ENCODE measurements at regions not wholly inside any gene's neighbourhood (a gene's known extent, or its start where the extent isn't known, plus 50 kb on each side); places are given as distances from the start of the nearest gene placed in this dataset.

DNA sequence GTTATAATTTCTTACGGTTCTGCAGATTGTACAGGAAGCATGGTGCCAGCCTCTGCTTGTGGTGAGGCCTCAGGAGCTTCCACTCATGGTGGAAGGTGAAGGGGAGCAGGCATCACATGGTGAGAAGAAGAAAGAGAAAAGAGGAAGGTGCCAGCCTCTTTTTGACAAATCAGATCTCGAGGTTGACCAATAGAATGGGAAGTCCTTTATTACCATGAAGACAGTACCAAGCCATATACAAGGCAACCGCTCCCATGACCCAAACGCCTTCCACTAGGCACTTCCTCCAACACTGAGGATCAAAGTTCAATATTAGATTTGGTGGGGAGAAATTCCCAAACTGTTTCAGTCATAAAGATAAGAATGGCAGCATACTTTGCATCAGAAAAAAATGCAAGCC, 502.8 kb downstream of the GLRX3 start:
- no peak for DNase-seq

DNA sequence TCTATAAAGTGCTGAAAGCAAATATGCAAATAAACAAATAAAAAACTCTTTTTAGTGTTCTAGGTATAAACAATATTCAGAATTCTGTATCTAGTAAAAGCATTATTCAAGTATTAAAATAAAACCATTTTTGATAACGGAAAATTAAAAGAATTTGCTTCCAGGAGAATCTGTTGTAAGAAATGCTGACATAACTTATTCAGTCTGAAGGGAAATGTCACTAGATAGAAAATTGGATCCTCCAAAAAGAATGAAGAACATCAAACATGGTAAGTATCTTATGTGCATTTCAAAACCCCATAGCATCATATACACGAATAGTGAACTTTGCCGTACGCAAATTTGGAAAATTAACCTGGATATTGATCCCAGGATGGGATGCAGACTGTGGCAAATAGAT, 506.7 kb downstream of the GLRX3 start:
- DNase-seq: no peak

DNA sequence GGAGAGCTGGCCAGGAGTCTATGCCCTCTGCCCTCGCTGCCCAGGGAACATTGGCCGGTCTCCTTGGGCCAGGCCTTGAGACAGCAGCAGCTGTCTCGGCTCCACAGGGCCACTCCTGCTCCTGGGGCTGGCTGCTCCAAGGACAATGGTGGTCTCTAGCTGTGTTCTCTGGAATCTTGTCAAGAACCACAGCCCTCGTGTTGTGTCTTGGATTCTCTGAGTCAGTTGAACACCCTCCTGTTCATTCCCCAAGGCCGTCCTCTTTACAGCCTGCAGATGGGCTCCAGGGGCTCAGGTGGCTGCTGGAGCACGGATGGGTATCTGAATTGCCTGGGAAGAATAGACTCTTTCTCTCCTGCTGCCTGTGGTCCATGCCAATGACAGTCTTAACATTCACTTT, 511.1 kb downstream of the GLRX3 start:
- DNase-seq: no peak

DNA sequence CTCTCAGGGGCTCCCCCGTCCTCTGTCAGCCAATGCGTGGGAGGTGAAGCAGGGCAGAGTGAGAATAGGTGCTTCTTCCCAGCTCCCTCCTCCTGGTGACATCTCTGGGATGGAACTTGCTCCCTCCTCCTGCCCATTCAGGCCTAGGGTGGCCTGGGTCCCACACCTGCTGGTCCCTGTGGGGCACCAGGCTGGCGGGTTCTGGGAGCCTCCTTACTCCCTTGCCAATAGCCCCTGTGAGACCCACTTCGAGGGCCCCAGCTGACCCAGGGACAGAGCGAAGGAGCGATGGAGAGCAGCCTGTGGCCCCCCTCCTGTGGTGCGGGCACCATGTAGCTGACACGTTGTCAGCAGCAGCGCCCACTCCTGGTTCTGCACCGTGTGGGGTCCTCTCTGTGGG, 512.6 kb downstream of the GLRX3 start:
- no peak for DNase-seq

DNA sequence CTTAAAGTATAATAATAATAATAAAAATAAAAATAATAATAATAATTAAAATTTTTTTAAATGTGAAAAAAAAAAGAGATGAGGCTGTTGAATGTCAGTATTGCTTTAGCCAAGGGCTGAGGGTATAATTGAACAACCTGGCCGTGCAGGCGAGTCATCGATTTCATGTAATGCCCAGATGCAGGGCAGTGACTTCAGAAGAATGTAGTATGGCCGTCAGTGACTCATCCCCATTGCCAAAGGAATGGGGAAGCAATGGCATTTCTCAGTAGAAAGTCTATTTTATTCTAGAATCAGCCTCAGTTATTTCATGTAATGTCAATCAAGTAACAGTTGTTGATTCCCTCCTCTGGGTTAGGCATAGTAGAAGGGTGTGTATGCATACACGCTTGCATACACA, 516.4 kb downstream of the GLRX3 start:
- no peak for DNase-seq

DNA sequence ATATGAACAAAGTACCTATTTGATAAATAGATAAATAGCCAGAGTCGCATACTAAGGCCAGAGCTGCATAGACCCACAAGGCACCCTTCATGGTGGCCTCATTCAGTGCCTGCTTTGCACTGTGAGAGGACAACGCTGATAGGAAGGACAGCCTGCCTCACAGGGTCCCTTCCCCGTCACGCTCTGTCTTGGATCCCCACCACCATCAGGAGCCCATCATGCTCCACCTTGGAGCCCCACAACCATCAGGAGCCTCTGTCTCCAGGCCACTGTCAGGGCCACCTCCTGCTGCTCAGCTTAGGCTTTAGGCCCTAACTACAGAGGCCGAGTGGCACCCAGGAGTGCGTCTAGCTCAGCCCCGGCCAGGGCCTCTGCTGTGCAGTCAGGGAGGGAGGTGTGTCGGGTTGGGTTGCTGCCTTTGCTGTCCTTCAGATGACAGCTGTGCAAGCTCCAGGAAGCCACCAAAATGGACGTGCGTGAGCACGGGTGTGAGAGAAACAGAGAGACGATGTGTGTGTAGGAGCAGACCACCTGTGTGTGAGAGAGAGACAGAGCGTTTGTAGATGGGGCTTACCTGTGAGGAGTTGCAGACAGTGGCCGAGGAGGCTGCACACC, 516.9 kb downstream of the GLRX3 start:
- no peak for DNase-seq

DNA sequence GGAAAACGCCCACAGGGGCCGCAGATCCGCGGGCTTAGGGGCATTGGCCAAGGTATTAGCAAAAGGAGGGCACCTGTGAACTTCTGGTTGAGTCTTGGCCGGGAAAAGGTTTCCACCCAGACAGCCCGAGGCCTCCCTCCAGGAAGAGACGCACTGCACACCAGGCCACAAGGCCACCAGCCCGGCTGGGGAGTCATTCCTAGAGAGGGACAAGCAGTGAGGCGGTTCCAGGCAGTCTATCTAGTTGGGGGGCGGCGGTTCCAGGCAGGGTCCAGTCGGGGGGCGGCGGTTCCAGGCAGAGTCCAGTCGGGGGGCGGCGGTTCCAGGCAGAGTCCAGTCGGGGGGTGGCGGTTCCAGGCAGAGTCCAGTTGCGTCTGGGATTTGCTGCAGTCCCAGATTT, 518.5 kb downstream of the GLRX3 start:
- DNase-seq: no peak

DNA sequence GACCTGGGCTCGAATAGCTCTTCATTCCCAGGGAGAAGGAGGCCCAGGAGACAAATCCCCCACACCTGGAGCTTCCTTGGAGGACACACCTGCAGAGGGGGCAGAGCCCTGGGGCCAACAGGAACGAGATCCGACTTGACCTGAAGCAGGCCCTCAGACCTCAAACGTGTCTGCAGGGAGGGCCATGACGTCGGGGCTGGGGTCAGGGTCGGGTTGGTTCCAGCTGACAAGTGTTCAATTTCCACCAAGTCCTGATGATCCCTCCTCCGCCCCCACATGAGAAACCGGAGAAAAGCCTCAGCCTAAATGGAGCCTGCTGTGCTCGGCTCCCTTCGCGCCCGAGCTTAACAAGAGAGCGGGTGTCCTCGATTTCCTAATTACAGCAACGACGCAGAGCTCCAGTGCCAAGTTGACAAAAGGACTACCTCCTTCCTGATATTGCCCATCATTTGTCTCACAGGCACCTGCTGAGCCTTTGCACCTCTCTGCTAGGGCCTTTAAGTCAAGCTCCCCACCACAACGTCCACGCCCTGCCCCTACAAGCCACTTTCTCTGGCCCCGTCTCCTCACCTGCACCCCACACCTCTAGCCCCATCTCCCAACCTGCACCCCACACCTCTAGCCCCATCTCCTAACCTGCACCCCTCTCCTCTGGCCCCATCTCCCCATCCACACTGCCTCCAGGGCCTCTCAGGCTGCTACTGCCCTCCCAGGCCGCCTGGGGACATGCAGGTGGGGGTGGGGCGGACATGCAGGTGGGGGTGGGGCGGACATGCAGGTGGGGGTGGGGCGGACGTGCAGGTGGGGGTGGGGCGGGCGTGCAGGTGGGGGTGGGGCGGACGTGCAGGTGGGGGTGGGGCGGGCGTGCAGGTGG, 519.4 kb downstream of the GLRX3 start:
- no peak for DNase-seq

DNA sequence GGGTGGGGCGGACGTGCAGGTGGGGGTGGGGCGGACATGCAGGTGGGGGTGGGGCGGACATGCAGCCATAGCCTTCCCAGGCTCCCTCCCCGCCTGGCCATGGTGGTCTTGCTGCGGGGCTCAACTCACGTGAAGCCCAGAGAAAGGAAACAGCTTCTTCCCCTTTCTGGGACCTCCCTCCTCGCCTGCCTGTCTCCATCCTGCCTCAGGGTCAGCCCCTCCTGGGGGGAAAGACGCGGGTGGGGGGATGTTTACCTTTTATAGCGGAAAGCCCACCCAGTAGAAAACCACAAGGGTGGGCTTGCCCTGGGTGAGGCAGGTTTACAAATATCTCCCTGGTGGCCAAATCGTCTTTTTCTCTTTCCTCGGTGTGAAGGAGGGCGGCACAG, 520.0 kb downstream of the GLRX3 start:
- DNase-seq: no peak

DNA sequence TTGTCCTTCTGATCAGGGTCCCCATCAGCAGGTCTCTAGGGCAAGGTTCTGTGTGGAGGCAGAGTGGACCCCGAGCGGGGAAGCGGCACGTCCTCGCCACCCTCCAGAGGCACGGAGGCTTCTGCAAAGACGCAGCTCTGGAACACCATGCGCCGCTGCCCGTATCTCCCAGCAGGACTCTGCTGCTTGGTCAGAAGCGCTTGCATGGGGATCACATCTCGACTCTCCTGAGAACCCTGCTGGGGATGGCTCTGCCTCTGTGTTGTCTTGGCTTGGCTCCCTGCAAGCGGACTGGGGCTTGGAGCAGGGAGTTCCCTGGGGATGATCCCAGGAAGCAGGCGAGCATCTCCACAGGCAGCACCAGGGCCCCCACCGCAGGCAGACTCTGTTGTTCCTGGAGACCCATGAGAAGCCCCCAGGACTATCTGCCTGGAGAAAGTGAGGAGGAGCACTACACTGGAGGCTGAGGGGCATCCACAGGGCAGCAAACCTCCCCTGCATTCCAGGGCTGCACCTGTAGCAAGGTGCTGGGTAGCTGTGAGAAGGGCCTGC, 520.5 kb downstream of the GLRX3 start:
- DNase-seq: no peak

DNA sequence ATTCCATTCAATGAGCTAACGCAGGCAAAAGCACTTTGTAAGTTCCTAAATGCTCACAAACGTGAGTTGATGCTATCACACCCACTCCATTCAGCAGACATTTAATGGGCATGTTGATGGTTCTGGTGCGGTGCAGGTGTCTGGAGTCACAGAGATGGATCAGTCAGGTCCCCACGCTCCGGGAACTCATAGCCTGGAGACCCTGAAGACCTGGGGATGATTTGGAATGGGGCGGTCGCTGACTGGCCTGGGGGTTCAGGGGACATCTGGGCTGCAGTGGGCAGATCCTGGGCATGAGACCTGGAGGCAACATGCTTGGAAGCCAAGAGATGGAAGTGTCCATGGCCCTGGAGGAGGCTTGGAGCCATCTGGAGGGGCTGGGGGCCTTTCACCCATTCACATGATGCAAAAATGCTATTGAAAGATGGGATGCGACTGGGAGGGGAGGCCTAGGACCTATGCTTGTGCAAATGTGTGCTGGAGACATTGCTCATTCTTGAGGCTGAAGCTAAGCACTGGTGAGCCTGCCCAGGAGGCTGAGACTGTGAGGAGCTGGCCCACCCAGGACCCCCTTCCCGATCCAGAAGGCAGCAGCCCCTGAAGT, 522.6 kb downstream of the GLRX3 start:
- DNase-seq: no peak

DNA sequence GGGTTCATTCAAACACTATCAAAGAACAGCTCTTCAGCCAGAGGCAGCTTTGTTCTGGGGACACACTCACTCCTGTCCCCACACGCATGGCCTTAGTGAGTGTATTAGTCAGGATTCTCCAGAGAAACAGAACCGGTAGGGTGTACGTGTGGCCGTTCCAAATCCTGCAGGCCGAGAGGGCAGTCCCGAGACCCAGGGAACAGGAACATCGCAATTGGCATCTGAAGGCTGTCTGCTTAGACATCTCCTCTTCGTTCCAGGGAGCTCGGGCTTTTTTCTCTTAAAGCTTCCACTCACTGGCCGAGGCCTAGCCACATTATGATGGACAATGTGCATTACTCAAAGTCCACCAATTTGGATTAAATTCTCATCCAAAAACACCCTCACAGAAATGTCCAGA, 523.3 kb downstream of the GLRX3 start:
- no peak for DNase-seq

DNA sequence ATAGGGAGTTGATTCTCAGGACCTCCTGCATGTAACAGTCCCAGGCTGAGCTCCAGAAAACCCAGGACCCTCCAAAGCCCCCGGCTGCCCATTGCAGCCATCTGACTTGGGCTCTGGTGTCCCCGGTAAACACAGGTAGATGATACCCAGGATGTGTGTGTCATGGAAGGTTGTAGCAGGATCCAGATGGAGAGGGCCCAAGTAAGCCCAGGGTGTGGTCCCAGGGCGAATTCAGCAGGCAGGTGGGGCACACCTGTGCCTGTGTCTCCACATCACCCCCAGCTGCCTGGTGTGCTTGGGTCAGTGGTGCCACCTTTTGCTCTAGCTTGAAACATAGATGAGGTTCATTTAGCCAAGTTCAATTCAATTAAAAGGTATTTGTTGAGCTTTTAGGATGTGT, 524.1 kb downstream of the GLRX3 start:
- DNase-seq: no peak

DNA sequence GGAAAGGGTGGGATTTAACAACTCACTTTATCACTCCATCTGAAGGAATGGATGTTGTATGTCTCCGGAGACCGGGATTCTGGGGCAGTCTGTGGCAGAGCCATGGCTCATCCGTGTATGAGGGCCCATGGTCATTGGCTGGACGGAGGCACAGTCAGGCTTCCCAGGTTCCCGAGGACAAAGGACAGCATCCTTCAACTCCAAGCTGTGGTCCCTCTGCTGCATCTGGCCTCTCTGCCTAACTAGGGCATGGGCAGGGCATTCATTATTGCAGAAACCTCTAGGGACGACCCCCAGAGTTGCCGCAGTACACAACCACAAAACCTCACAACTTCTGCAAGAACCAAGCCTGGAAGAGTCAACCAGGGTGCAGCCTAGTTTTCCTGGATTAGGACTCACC, 525.2 kb downstream of the GLRX3 start:
- DNase-seq: no peak

DNA sequence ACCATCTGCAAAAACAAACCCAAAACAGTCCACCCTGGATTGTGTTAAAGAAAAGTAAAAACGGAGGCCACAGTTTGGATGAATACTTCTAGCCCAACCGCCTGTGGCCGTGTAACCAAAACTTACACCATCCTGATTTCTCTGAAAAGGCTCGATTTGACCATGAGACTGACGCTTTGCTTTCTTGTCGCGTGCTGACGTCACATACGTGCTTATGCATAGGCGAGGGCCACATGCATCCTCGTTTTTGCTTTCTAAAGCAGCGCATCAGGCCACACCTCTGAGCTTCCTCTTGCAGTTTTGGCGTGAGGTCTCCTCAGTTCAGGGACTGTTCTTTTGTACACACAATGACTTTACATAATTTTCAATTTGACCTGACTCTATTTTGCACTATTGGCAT, 526.6 kb downstream of the GLRX3 start:
- DNase-seq: no peak

DNA sequence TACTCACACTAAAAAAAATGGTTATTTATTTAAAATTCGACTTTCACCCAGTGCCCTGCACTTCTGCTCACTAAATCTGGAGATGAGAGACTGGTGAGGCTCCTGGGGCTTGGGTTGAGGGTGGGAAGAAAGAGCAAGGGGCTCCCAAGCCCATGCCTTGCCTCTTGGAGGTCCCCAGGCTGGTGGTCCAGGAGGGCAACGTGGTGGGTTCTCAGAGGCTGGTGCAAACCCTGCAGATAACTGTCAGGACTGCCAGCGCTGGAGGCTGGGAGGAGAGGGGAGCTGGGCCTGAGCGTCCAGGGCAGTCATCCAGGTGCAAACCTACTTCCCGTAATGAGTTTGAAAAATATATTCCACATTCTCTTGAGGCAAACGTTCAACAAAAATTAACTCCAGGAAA, 528.3 kb downstream of the GLRX3 start:
- no peak for DNase-seq

DNA sequence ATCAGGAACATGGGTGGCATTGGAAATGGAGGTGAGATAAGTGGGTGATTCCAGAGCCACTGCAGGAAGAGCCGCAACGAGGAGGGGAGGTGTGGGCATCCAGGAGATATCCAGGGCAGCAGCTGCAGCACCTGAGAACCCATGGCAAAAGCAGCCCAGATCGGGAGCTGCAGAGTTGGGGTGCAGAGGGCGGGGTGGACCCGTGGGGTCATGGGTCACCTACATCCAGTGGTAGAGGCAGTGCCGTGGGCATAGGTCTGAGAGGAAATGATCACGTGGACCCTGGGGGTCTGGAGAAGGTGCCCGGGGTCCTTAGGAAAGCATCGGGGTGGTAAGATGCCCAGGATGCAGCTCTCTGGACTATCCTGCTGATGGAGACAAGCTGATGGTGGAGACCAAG, 530.0 kb downstream of the GLRX3 start:
- no peak for DNase-seq

DNA sequence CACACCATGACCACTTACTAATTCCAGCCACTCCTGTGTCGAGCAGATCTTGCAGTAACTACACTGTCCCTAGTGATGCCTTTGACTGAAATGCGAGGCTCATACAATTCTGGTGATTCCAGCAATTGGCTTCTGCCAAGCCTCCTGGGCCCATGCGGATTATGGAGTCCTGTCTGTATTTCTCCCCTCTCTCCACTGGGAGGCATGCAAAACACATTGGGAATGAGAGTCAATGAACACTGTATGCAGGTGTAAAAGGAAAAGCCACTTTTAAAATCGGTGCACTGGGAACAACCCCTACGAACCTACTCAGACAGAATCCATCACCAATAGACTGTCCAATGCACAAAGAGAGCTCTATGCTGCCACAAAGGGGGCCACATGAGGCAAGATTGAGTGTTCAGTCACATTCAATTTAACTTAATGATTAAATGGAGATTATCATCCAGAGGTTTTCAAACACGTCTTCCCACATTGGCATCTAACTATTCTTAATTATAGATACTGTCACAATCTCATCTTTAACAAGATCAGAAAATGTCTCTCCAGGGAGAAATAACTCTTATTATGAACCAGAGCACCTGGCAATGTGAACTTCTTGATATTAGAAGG, 550.6 kb downstream of the GLRX3 start:
- DNase-seq: peak in 1 of 2 experiments; percentile 2

DNA sequence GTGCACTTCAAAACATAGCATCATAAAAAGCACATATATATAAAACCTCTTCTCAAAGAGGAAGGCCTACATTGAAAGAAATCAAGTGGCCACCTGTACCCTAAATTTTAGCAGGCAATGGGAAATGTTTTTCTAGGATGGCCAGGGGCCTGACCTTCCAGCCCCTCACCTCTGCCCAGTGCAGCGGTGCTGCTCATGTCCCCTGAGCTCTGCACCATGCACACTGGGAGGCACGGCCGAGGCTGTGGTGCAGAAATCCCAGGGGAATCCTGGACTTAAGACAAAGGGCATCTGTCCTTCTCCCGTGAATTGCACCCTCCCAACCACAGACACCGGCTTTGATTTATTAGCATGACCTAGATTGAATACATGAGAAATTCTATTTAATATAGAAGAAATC, 551.4 kb downstream of the GLRX3 start:
- DNase-seq: no peak

DNA sequence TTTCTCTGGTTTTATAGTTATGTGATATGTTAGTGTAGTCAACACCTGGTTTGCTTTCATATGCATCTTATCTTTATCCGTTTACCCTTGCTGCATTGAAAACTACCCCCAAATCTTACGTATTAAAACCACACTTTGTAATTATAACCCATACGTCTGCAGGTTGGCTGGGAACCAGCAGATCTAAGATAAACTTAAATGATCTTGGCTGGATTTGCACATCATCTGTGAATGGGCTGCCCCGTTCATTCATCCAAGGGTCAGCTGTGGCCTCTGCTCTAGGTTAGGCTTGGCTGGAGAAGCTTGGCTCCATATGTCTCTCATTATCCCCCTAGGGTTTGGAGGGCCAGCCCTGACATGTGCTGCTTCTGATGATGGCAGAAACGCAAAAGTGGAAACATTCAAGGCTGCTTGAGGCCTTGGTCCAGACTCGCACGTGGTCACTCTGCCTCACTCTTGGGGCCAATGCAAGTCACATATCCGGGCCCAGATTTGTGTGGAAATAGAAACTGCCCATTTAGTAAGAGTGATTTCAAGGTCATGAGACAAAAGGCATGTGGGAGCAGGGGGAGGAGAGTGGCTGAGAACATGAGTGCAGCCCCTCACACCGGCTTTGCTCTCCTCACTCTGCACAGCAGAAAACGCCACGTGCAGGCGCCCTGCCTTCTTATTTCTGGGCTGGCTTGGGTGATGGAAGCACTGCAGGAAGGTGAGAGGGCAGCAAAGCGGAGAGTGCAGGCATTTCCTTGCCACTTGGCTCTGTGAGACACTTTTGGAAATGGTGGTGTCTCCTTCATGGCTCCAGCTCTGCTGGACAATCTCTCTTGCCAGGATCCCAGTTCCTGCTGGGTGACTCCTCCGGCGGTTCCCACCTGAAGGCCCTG, 553.8 kb downstream of the GLRX3 start:
- DNase-seq: no peak

DNA sequence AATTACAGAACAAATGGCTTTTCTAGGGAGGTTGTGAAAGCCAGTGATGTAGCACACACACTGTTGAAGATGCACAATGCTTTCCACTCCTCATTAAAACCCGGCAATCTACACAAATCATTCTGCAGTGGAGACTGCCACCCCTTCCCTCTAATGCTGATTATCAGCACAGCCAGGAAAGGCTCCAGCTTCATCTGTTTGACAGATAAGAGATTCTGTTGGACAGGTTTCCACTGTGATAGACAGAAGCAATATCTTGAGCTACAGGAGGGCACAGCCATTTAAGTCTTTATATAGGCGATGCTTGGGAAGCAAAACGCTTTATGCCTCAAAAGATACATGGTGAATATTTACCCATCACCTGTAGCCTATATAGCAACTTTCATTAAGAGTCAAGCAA, 555.6 kb downstream of the GLRX3 start:
- no peak for DNase-seq

DNA sequence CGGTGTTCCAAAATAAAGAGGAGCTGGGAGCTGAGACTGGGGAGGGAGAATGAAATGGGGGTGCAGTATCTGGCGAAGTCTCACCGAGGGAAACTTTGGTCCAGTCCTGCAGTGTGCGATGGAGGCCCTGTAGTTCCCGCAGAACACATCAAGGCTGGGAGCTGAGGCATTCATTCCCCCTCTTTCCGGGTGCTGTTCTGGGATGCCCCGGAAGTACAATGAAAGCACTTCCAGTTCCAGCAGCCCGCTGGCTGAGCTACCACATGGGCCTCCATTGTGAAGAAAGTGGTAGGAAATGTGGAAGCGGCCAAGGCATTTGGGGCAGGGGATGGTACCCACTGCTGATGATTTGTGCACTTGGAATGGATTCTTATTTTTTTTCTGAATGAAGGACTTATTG, 560.7 kb downstream of the GLRX3 start:
- DNase-seq: no peak

All from SHP77 (cell line).